C4-2B (cell line): ENCODE measurements at regions not wholly inside any gene's neighbourhood (a gene's known extent, or its start where the extent isn't known, plus 50 kb on each side); places are given as distances from the start of the nearest gene placed in this dataset.

ENCODE experiments used
- H3K27ac ChIP-seq: fragments of 450-650 bp; 2 replicates; pipeline ENCODE4 v1.5.1; 2017
- CTCF ChIP-seq: fragments of 450-650 bp; conservative IDR thresholded peaks from 2 replicates; pipeline ENCODE4 v1.5.1; 2017; ENCODE audit warnings: mild to moderate bottlenecking
- ZFX ChIP-seq: fragments of 450-650 bp; IDR thresholded peaks from 2 replicates; pipeline ENCODE4 v1.6.1; 2017

- no peak overlapping the region for H3K27ac ChIP-seq
- no peak for TF ChIP-seq CTCF
- TF ChIP-seq ZFX, result no peak
These were observed 119.5 kb upstream of the FOXA2 start for GRCh38 chr20:22703843-22704242.

GRCh38 chr20:22711971-22712755, 127.8 kb upstream of the FOXA2 start:
- H3K27ac ChIP-seq, result no peak overlapping the region
- TF ChIP-seq ZFX (no peak), CTCF (no peak)

GRCh38 chr20:22716821-22717351, 132.5 kb upstream of the FOXA2 start:
- H3K27ac ChIP-seq, result no peak overlapping the region
- no peak for TF ChIP-seq ZFX
- no peak for TF ChIP-seq CTCF

- no peak overlapping the region for H3K27ac ChIP-seq
- no peak for TF ChIP-seq ZFX
- TF ChIP-seq CTCF, result no peak
These were observed 133.1 kb upstream of the FOXA2 start for GRCh38 chr20:22717466-22717865.

GRCh38 chr20:22719167-22719591, 134.8 kb upstream of the FOXA2 start:
- TF ChIP-seq CTCF (no peak), ZFX (no peak)

GRCh38 chr20:22720206-22720605, 135.8 kb upstream of the FOXA2 start:
- H3K27ac ChIP-seq, result no peak overlapping the region
- TF ChIP-seq CTCF, result no peak

More at GRCh38 chr20:22719167-22719591, 134.8 kb upstream of the FOXA2 start:
- H3K27ac ChIP-seq, result no peak overlapping the region

GRCh38 chr20:22722811-22723210, 138.4 kb upstream of the FOXA2 start:
- no peak overlapping the region for H3K27ac ChIP-seq
- TF ChIP-seq ZFX, result no peak
- TF ChIP-seq CTCF, result no peak
